Parathyroid adenoma (tissue), 2 donors: ENCODE measurements at regions not wholly inside any gene's neighbourhood (a gene's known extent, or its start where the extent isn't known, plus 50 kb on each side); places are given as distances from the start of the nearest gene placed in this dataset.

Source experiments
- H2AFZ ChIP-seq: fragments of 300-600 bp; sonication (generic); one replicate; pipeline ENCODE4 v1.7.0; 2017; ENCODE audit warnings: antibody characterized with exemption, mild to moderate bottlenecking
- H3K27ac ChIP-seq: fragments of 300-600 bp; sonication (generic); one replicate; pipeline ENCODE4 v1.7.0; 2017
- H3K27me3 ChIP-seq: fragments of 300-600 bp; sonication (generic); one replicate; pipeline ENCODE4 v1.7.0; 2017; ENCODE audit warnings: low read length; ENCODE audit not compliant: control insufficient read depth, insufficient read depth
- H3K36me3 ChIP-seq: fragments of 300-600 bp; sonication (generic); one replicate; pipeline ENCODE4 v1.7.0; 2017; ENCODE audit warnings: low read length; ENCODE audit not compliant: control insufficient read depth, insufficient read depth
- H3K4me1 ChIP-seq: fragments of 300-600 bp; sonication (generic); one replicate; pipeline ENCODE4 v1.7.0; 2017; ENCODE audit warnings: control low read depth
- H3K4me2 ChIP-seq: fragments of 300-600 bp; sonication (generic); one replicate; pipeline ENCODE4 v1.7.0; 2017; ENCODE audit warnings: low read length
- H3K4me3 ChIP-seq: fragments of 300-600 bp; sonication (generic); one replicate; pipeline ENCODE4 v1.7.0; 2017; ENCODE audit warnings: low read depth, low read length
- H3K79me2 ChIP-seq: fragments of 300-600 bp; sonication (generic); one replicate; pipeline ENCODE4 v1.7.0; 2017; ENCODE audit warnings: control low read depth
- H3K9ac ChIP-seq: fragments of 300-600 bp; sonication (generic); one replicate; pipeline ENCODE4 v1.7.0; 2017; ENCODE audit warnings: mild to moderate bottlenecking
- H3K9me3 ChIP-seq: fragments of 300-600 bp; sonication (generic); one replicate; pipeline ENCODE4 v1.7.0; 2017; ENCODE audit warnings: low read length; ENCODE audit not compliant: control insufficient read depth
- CTCF ChIP-seq: fragments of 300-600 bp; sonication (generic); IDR thresholded peaks from one replicate; pipeline ENCODE4 v1.7.0; 2017; ENCODE audit warnings: antibody characterized with exemption, mild to moderate bottlenecking
- donor health status: primary hyperparathyroidism.

- H3K79me2 ChIP-seq = no peaks in the 10 kb centered on the region
- no peaks in the 10 kb centered on the region for H3K36me3 ChIP-seq
- no peak overlapping the region for H2AFZ ChIP-seq
- no peaks in the 10 kb centered on the region for H3K9me3 ChIP-seq
- no peak overlapping the region for H3K4me3 ChIP-seq
- H3K27ac ChIP-seq = no peak overlapping the region
- TF ChIP-seq CTCF = no peak
- H3K4me1 ChIP-seq = no peaks in the 10 kb centered on the region
- H3K9ac ChIP-seq = no peak overlapping the region
- no peaks in the 10 kb centered on the region for H3K27me3 ChIP-seq
- H3K4me2 ChIP-seq = no peak overlapping the region
Observed at GRCh38 chr5:148734518-148734917, 80.2 kb upstream of the HTR4 start.

- H3K4me2 ChIP-seq = no peak overlapping the region
- no peak overlapping the region for H3K9ac ChIP-seq
- H3K4me1 ChIP-seq = no peaks in the 10 kb centered on the region
- H2AFZ ChIP-seq = no peak overlapping the region
- H3K79me2 ChIP-seq = no peaks in the 10 kb centered on the region
- no peak overlapping the region for H3K4me3 ChIP-seq
- H3K36me3 ChIP-seq = no peaks in the 10 kb centered on the region
- no peaks in the 10 kb centered on the region for H3K9me3 ChIP-seq
- no peak overlapping the region for H3K27ac ChIP-seq
- H3K27me3 ChIP-seq = no peaks in the 10 kb centered on the region
- no peak for TF ChIP-seq CTCF
Observed at GRCh38 chr5:148735301-148735835, 81.0 kb upstream of the HTR4 start.

- Histone ChIP-seq H3K9me3 (no peaks in the 10 kb centered on the region), H2AFZ (no peak overlapping the region), H3K4me3 (no peak overlapping the region), H3K27ac (no peak overlapping the region), H3K79me2 (no peaks in the 10 kb centered on the region), H3K4me2 (no peak overlapping the region), H3K36me3 (no peaks in the 10 kb centered on the region), H3K4me1 (no peaks in the 10 kb centered on the region), H3K9ac (no peak overlapping the region), H3K27me3 (no peaks in the 10 kb centered on the region)
- no peak for TF ChIP-seq CTCF
Observed at GRCh38 chr5:148739023-148739422, 84.7 kb upstream of the HTR4 start.

GRCh38 chr5:148739524-148739923, 85.2 kb upstream of the HTR4 start:
- Histone ChIP-seq H2AFZ (no peak overlapping the region), H3K9me3 (no peaks in the 10 kb centered on the region), H3K4me3 (no peak overlapping the region), H3K4me1 (no peaks in the 10 kb centered on the region), H3K4me2 (no peak overlapping the region), H3K27ac (no peak overlapping the region), H3K27me3 (no peaks in the 10 kb centered on the region), H3K9ac (no peak overlapping the region), H3K36me3 (no peaks in the 10 kb centered on the region), H3K79me2 (no peaks in the 10 kb centered on the region)
- no peak for TF ChIP-seq CTCF

- H2AFZ ChIP-seq = no peak overlapping the region
- no peaks in the 10 kb centered on the region for H3K79me2 ChIP-seq
- no peak overlapping the region for H3K4me2 ChIP-seq
- no peaks in the 10 kb centered on the region for H3K4me1 ChIP-seq
- no peaks in the 10 kb centered on the region for H3K27me3 ChIP-seq
- no peak for TF ChIP-seq CTCF
- H3K9me3 ChIP-seq = no peaks in the 10 kb centered on the region
- H3K4me3 ChIP-seq = no peak overlapping the region
- no peak overlapping the region for H3K9ac ChIP-seq
- H3K36me3 ChIP-seq = no peaks in the 10 kb centered on the region
- H3K27ac ChIP-seq = no peak overlapping the region
Observed at GRCh38 chr5:148740079-148740858, 85.9 kb upstream of the HTR4 start.
